ENCODE measurements at regions not wholly inside any gene's neighbourhood (a gene's known extent, or its start where the extent isn't known, plus 50 kb on each side); places are given as distances from the start of the nearest gene placed in this dataset.

DNA sequence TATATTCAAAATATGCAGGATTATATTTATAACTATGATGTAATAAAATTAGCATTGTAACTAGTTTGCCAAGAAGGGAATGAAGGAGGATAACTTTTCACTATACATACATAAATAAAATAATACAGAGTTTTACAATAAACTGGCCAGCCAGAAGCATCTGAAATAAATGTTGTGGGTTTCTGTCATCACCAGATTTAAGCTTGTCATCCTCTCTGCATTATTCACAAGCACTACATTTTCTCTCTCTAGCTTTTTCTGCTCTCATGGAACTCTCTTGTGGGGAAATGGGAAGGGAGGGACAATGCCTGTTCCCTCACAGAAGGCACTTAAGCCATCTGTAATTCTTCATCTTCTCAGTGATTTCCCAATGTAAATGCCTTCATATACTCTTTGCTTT is 626.8 kb downstream of the SEMA5A start:
- intact Hi-C loops (cut with DNase I), result no loop called here
- H3K27me3 ChIP-seq, result no peaks in the 10 kb centered on the region
- TF ChIP-seq, protein P1, sequence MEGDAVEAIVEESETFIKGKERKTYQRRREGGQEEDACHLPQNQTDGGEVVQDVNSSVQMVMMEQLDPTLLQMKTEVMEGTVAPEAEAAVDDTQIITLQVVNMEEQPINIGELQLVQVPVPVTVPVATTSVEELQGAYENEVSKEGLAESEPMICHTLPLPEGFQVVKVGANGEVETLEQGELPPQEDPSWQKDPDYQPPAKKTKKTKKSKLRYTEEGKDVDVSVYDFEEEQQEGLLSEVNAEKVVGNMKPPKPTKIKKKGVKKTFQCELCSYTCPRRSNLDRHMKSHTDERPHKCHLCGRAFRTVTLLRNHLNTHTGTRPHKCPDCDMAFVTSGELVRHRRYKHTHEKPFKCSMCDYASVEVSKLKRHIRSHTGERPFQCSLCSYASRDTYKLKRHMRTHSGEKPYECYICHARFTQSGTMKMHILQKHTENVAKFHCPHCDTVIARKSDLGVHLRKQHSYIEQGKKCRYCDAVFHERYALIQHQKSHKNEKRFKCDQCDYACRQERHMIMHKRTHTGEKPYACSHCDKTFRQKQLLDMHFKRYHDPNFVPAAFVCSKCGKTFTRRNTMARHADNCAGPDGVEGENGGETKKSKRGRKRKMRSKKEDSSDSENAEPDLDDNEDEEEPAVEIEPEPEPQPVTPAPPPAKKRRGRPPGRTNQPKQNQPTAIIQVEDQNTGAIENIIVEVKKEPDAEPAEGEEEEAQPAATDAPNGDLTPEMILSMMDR (IDR thresholded peaks at IDR 0.05), result no peak
- no peak overlapping the region for H3K27ac ChIP-seq
- H3K9me3 ChIP-seq, result peaks cover 3% of the 10 kb centered on the region
- no peak overlapping the region for H3K4me3 ChIP-seq
- ATAC-seq (no peak), DNase-seq (no peak)
- no peaks in the 10 kb centered on the region for H3K4me1 ChIP-seq
- H3K36me3 ChIP-seq, result no peaks in the 10 kb centered on the region

DNA sequence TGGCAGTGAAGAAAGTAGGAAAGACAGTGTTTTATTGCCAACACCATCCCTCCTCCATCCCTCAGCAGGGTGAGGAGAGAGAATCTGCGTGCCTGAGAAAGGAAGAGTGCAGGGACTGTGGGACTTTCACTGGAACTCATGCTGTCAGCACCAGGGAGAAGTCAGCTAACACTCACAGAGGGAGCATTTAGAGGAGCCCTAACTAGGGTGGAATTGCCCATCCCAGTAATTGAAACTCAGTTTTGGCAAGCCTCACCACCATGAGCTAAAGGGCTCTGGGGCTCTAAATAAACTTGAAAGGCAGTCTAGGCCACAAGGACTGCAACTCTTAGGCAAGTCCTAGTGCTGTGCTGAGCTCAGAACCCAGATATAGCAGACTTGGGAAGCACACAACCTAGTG is 622.3 kb downstream of the SEMA5A start:
- ATAC-seq, result no peak
- Histone ChIP-seq H3K9me3 (peaks cover 3% of the 10 kb centered on the region), H3K4me3 (no peak overlapping the region), H3K36me3 (no peaks in the 10 kb centered on the region), H3K27ac (no peak overlapping the region), H3K4me1 (no peaks in the 10 kb centered on the region), H3K27me3 (no peaks in the 10 kb centered on the region)
- TF ChIP-seq, protein P1 (IDR thresholded peaks at IDR 0.05), result no peak
- intact Hi-C loops (cut with DNase I), result no loop called here
- no peak for DNase-seq

DNA sequence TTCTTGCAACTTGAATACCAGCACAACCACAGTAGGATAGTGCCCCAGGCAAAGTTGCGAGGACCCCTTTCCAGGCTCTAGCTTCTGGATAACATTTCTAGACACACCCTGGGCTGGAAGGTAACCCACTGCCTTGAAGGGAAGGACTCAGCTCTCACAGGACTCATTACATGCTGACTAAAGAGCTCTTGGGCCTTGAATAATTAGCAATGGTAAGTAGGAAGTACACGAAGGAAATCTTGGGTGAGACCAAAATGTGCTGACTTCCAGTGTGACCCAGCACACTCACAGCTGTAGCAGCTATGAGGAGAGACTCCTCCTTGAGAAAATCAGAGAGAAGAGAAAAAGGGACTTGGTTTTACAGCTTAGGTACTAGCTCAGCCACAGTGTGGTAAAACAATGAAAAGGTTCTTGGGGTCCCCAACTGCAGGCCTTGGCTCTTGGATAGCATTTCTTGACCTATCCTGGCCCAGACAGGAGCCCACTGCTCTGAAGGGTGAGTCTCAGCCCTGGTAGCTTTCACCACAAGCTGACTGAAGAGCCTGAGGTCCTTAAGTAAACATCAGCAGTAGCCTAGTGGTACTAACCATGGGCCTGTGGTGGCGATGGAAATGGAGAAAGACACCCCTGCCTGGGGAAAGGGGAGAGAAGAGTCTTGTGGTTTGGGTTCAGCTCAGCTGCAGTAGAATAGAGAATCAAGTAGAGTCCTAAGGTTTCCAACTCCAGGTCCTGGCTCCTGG is 621.7 kb downstream of the SEMA5A start:
- no peaks in the 10 kb centered on the region for H3K27me3 ChIP-seq
- ATAC-seq, result peak; percentile 10
- no peak overlapping the region for H3K4me3 ChIP-seq
- H3K4me1 ChIP-seq, result no peaks in the 10 kb centered on the region
- no peak overlapping the region for H3K27ac ChIP-seq
- TF ChIP-seq, protein P1 (IDR thresholded peaks at IDR 0.05), result no peak
- DNase-seq, result no peak
- H3K9me3 ChIP-seq, result peaks cover 3% of the 10 kb centered on the region
- H3K36me3 ChIP-seq, result no peaks in the 10 kb centered on the region
- intact Hi-C loops (cut with DNase I), result no loop called here

DNA sequence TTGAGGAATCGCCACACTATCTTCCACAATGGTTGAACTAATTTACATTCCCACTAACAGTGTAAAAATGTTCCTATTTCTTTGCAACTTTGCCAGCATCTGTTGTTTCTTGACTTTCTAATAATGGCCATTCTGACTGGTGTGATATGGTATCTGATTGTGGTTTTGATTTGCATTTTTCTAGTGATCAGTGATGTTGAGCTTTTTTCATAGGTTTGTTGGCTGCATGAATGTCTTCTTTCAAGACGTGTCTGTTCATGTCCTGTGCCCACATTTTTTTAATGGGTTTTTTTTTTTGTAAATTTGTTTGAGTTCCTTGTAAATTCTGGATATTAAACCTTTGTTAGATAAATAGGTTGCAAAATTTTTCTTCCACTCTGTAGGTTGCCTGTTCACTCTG is 615.9 kb downstream of the SEMA5A start:
- TF ChIP-seq, protein P1 (IDR thresholded peaks at IDR 0.05), result no peak
- Histone ChIP-seq H3K27ac (no peak overlapping the region), H3K4me3 (no peak overlapping the region), H3K36me3 (no peaks in the 10 kb centered on the region), H3K9me3 (no peaks in the 10 kb centered on the region), H3K27me3 (no peaks in the 10 kb centered on the region), H3K4me1 (no peaks in the 10 kb centered on the region)
- DNase-seq (no peak), ATAC-seq (no peak)
- intact Hi-C loops (cut with DNase I), result no loop called here

DNA sequence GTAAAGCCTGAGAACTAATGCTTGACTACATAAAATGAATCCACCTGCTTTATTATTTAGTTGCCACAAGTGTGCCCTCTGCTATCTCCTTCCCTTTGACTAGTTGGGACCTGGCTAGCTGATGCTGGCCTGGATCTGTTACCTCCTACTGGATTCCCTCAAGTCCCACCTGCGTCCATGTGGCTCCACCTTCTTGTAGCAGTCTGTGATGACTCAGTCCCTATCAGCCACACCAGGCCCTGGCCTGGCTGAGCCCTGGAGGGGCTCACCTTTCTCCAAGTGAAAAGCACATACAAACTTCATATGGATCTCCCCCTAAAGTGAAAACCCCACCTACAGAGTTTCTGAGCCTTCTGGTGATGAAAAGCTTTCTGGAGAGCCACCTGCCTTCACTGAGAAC is 611.4 kb downstream of the SEMA5A start:
- intact Hi-C loops (cut with DNase I), result no loop called here
- H3K27ac ChIP-seq, result no peak overlapping the region
- no peaks in the 10 kb centered on the region for H3K27me3 ChIP-seq
- no peak for ATAC-seq
- H3K9me3 ChIP-seq, result no peaks in the 10 kb centered on the region
- TF ChIP-seq, protein P1 (IDR thresholded peaks at IDR 0.05), result no peak
- DNase-seq, result no peak
- no peaks in the 10 kb centered on the region for H3K36me3 ChIP-seq
- H3K4me1 ChIP-seq, result no peaks in the 10 kb centered on the region
- H3K4me3 ChIP-seq, result no peak overlapping the region

DNA sequence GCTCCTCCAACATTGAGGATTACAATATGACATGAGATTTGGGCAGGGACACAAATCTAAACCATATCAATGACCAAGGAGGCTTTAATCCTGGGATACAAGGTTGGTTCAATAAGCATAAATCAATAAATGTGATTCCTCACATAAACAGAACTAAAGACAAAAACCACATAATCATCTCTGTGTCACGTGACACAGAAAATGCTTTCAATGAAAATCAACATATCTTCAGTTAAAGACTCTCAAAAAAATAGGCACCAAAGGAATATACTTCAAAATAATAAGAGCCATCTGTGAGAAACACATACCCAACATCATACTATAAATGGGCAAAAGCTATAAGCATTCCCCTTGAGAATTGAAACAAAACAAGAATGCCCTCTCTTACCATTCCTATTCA is 604.9 kb downstream of the SEMA5A start:
- DNase-seq, result no peak
- Histone ChIP-seq H3K4me3 (no peak overlapping the region), H3K36me3 (no peaks in the 10 kb centered on the region), H3K27me3 (no peaks in the 10 kb centered on the region), H3K4me1 (no peaks in the 10 kb centered on the region), H3K9me3 (no peaks in the 10 kb centered on the region), H3K27ac (no peak overlapping the region)
- TF ChIP-seq, protein P1 (IDR thresholded peaks at IDR 0.05), result no peak
- no peak for ATAC-seq
- intact Hi-C loops (cut with DNase I), result no loop called here
